ENCODE measurements at regions not wholly inside any gene's neighbourhood (a gene's known extent, or its start where the extent isn't known, plus 50 kb on each side); places are given as distances from the start of the nearest gene placed in this dataset.
A peak's percentile ranks its signal among the peaks of the same experiment; 100 is the strongest.

DNA sequence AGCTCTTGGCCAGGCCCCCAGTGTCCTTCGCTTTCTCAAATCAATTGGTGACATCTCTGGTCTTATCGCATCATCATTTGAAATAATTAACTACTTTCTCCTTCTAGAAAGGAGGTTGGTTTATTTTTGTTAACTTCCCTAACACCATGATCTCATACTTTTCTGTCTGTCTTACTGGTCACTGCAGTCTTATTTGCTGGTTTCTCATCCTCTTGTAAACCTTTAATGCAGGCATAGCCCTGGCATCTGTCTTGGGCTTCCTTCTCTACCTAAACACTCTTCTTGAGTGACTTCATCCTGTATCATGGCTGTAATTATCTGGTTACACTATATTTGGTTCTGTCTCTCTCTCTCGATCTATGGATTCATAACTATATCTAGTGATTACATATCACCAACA is 152.8 kb downstream of the CYSLTR2 start (continued):
- TF ChIP-seq WHSC1 (IDR thresholded peaks at IDR 0.05; ENCODE audit: low read length): no peak

DNA sequence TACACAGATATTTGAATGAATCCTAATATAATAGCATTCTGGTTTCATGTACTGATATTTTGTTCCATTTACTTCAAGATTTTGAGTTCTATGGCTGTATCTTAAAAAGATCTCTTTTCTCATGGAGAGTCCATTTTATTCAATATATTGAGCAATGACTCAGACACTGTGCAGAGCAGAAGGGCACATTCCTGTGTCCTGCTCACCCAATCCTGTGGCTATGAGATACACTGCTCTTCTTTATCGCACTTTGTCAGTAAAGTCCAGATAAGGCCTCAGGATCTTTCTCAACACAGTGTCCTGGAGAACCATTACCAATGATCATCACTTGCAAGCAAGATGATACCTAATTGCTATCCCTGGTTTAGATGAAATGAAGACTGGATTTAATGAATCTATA is 155.0 kb downstream of the CYSLTR2 start:
- no peaks in the 10 kb centered on the region for H3K9me3 ChIP-seq (replicated peaks; ENCODE audit: control insufficient read depth, insufficient read depth, low read depth, low read length)
- peak; percentile 44; the same call in 1 of the 3 replicates for ATAC-seq
- in situ Hi-C loops (cut with MboI) (no loop called here), intact Hi-C loops (cut with micrococcal nuclease) (no loop called here)
- H4K20me1 ChIP-seq (replicated peaks; ENCODE audit: control insufficient read depth, insufficient read depth, low read length): no peaks in the 10 kb centered on the region; the same call in 1 of the 2 replicates
- WGBS (ENCODE audit: insufficient coverage, low coverage, missing lambda C conversion rate): 0% methylated on average over 1 of the region's 1 CpG
- no peak overlapping the region for H3K4me3 ChIP-seq
- no peaks in the 10 kb centered on the region for H3K9me1 ChIP-seq (ENCODE audit: control insufficient read depth, insufficient read depth, low read length)
- H3K27ac ChIP-seq (ENCODE audit: extremely low read depth, low read depth, low read length): no peak overlapping the region
- ChIA-PET POLR2A (no interaction called here), CTCF (ENCODE audit: low intra/inter-chr PET ratio) (no interaction called here)
- FAIRE-seq: no peak
- H3K4me2 ChIP-seq (ENCODE audit: insufficient read depth, low read length): no peak overlapping the region
- H2AFZ ChIP-seq (ENCODE audit: low read depth, low read length): no peak overlapping the region
- no peak overlapping the region for H3K9ac ChIP-seq (ENCODE audit: insufficient read depth in 1 of 2, low read depth in 2 of 2, low read length in 2 of 2)
- H3K79me2 ChIP-seq (ENCODE audit: control insufficient read depth, insufficient read depth, low read length): no peaks in the 10 kb centered on the region
- no peaks in the 10 kb centered on the region for H3K36me3 ChIP-seq (ENCODE audit: control insufficient read depth, insufficient read depth, low read length)
- peaks cover 0 to 5% of the 10 kb centered on the region in 2 experiments; a peak in 1 of 5 replicates for H3K4me1 ChIP-seq (replicated peaks in 1 of 2; ENCODE audit: control insufficient read depth in 2 of 2, insufficient read depth in 2 of 2, low read length in 2 of 2)
- H3K27me3 ChIP-seq (ENCODE audit: control insufficient read depth in 2 of 2, insufficient read depth in 2 of 2, low read length in 2 of 2): no peaks in the 10 kb centered on the region
- peak; percentile 5 to 30 (median 10) for DNase-seq (ENCODE audit: extremely low read depth in 1 of 4, low spot score in 3 of 4)
- no TSS peak for BruUV-seq (replicated peaks)
- TF ChIP-seq MTA3 (IDR thresholded peaks at IDR 0.05; ENCODE audit: borderline replicate concordance) (no peak), RFX5 (IDR thresholded peaks at IDR 0.05; ENCODE audit: low read depth, low read length) (no peak), TEAD4 (IDR thresholded peaks at IDR 0.05; ENCODE audit: low read length) (peak; percentile 79), TEAD4 (CRISPR knock-in tag; IDR thresholded peaks at IDR 0.05; ENCODE audit: borderline replicate concordance) (no peak), TCF3 (CRISPR knock-in tag; IDR thresholded peaks at IDR 0.05) (peak; percentile 48; the same call in 1 of the 2 replicates), CBX2 (IDR thresholded peaks at IDR 0.05; ENCODE audit: insufficient read depth, low read length, poor library complexity, severe bottlenecking) (no peak), CEBPG (CRISPR knock-in tag; IDR thresholded peaks at IDR 0.05) (no peak), CEBPG (tag; conservative IDR thresholded peaks at IDR 0.05 in 1 of 2, IDR thresholded peaks at IDR 0.05 in 1 of 2) (peak; percentile 40 to 57; a peak in 3 of 4 replicates), ZNF311 (CRISPR knock-in tag; IDR thresholded peaks at IDR 0.05) (no peak), IRF2 (CRISPR knock-in tag; IDR thresholded peaks at IDR 0.05) (no peak), TAL1 (IDR thresholded peaks at IDR 0.05) (peak; percentile 50), MCM2 (IDR thresholded peaks at IDR 0.05; ENCODE audit: low read depth) (no peak), NRF1 (conservative IDR thresholded peaks at IDR 0.05 in 1 of 2, IDR thresholded peaks at IDR 0.05 in 1 of 2) (no peak), NCOR1 (IDR thresholded peaks at IDR 0.05) (peak; percentile 11; the same call in 1 of the 2 replicates), CBFA2T2 (conservative IDR thresholded peaks at IDR 0.05) (peak; percentile 50), POLR3A (IDR thresholded peaks at IDR 0.05; ENCODE audit: borderline replicate concordance, extremely low read depth, insufficient read depth, insufficient read length) (no peak), CBFA2T3 (IDR thresholded peaks at IDR 0.05) (peak; percentile 73), PTBP1 (IDR thresholded peaks at IDR 0.05; ENCODE audit: low read depth, low read length) (no peak), ZSCAN32 (CRISPR knock-in tag; IDR thresholded peaks at IDR 0.05) (no peak), ZNF444 (CRISPR knock-in tag; IDR thresholded peaks at IDR 0.05) (no peak), ZNF707 (CRISPR knock-in tag; conservative IDR thresholded peaks at IDR 0.05) (no peak)
- TF ChIP-seq, protein P1, sequence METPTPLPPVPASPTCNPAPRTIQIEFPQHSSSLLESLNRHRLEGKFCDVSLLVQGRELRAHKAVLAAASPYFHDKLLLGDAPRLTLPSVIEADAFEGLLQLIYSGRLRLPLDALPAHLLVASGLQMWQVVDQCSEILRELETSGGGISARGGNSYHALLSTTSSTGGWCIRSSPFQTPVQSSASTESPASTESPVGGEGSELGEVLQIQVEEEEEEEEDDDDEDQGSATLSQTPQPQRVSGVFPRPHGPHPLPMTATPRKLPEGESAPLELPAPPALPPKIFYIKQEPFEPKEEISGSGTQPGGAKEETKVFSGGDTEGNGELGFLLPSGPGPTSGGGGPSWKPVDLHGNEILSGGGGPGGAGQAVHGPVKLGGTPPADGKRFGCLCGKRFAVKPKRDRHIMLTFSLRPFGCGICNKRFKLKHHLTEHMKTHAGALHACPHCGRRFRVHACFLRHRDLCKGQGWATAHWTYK (CRISPR knock-in tag; IDR thresholded peaks at IDR 0.05): no peak
- TF ChIP-seq, protein P2, sequence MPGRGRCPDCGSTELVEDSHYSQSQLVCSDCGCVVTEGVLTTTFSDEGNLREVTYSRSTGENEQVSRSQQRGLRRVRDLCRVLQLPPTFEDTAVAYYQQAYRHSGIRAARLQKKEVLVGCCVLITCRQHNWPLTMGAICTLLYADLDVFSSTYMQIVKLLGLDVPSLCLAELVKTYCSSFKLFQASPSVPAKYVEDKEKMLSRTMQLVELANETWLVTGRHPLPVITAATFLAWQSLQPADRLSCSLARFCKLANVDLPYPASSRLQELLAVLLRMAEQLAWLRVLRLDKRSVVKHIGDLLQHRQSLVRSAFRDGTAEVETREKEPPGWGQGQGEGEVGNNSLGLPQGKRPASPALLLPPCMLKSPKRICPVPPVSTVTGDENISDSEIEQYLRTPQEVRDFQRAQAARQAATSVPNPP (IDR thresholded peaks at IDR 0.05; ENCODE audit: borderline replicate concordance, insufficient read depth, insufficient read length): no peak

Data from K562 (cell line).